Mesenchymal stem cell (in vitro differentiated cells and primary cell): ENCODE measurements at regions not wholly inside any gene's neighbourhood (a gene's known extent, or its start where the extent isn't known, plus 50 kb on each side); places are given as distances from the start of the nearest gene placed in this dataset.

Experiments
- DNase-seq: peaks from one replicate; pipeline ENCODE4 v3.0.0-alpha.2; 2013
- H2AFZ ChIP-seq: one replicate; pipeline ENCODE4 v1.6.1; 2013; ENCODE audit warnings: low read depth, mild to moderate bottlenecking, control low read depth, inconsistent platforms, low read length, moderate library complexity
- H2AK5ac ChIP-seq: 2 replicates; pipeline ENCODE4 v1.6.1; 2013; ENCODE audit warnings: low read length, moderate library complexity, mild to moderate bottlenecking, inconsistent platforms; ENCODE audit not compliant: severe bottlenecking
- H2BK120ac ChIP-seq: one replicate; pipeline ENCODE4 v1.6.1; 2013; ENCODE audit warnings: low read depth, mild to moderate bottlenecking, inconsistent platforms, low read length, moderate library complexity
- H2BK12ac ChIP-seq, 2 experiments: one replicate each; pipeline ENCODE4 v1.6.1; 2013; ENCODE audit warnings: inconsistent platforms in 2 of 2, low read length in 2 of 2, mild to moderate bottlenecking in 2 of 2, moderate library complexity in 2 of 2, control low read depth in 1 of 2
- H2BK15ac ChIP-seq: one replicate; pipeline ENCODE4 v1.6.1; 2013; ENCODE audit warnings: mild to moderate bottlenecking, low read depth, inconsistent platforms; ENCODE audit not compliant: poor library complexity, severe bottlenecking
- H2BK5ac ChIP-seq: 2 replicates; pipeline ENCODE4 v1.6.1; 2013; ENCODE audit warnings: low read depth, mild to moderate bottlenecking, low read length, control low read depth, inconsistent platforms; ENCODE audit not compliant: poor library complexity, severe bottlenecking
- H3K14ac ChIP-seq, 2 experiments: one replicate each; pipeline ENCODE4 v1.6.1; 2013; ENCODE audit warnings: inconsistent platforms in 2 of 2, low read length in 2 of 2, control low read depth in 1 of 2, mild to moderate bottlenecking in 1 of 2, moderate library complexity in 1 of 2
- H3K18ac ChIP-seq, 2 experiments: one replicate each; pipeline ENCODE4 v1.6.1; 2013; ENCODE audit warnings: inconsistent platforms in 2 of 2, low read length in 2 of 2, control low read depth in 1 of 2, low read depth in 1 of 2, mild to moderate bottlenecking in 1 of 2
- H3K23ac ChIP-seq, 2 experiments: one replicate each; pipeline ENCODE4 v1.6.1; 2013; ENCODE audit warnings: inconsistent platforms in 2 of 2, low read length in 2 of 2, mild to moderate bottlenecking in 2 of 2, moderate library complexity in 2 of 2, control low read depth in 1 of 2
- H3K27ac ChIP-seq: 2 replicates; pipeline ENCODE4 v1.5.1; 2013; ENCODE audit warnings: mild to moderate bottlenecking, moderate library complexity, low read length, control low read depth, inconsistent platforms; ENCODE audit not compliant: poor library complexity, severe bottlenecking
- H3K27me3 ChIP-seq, 2 experiments: 2 replicates each; pipeline versions ENCODE4 v1.6.1 to v1.7.0; 2013; ENCODE audit warnings: low read length in 2 of 2, mild to moderate bottlenecking in 2 of 2, moderate library complexity in 2 of 2, control low read depth in 1 of 2, inconsistent platforms in 1 of 2; ENCODE audit not compliant: control insufficient read depth in 1 of 2, insufficient read depth in 1 of 2
- H3K36me3 ChIP-seq, 2 experiments: 2 replicates each; pipeline versions ENCODE4 v1.6.1 to v1.7.0; 2013; ENCODE audit warnings: low read length in 2 of 2, control low read depth in 1 of 2, inconsistent platforms in 1 of 2, low read depth in 1 of 2, mild to moderate bottlenecking in 1 of 2; ENCODE audit not compliant: insufficient read depth in 2 of 2, control insufficient read depth in 1 of 2
- H3K4ac ChIP-seq, 2 experiments: one replicate each; pipeline ENCODE4 v1.6.1; 2013; ENCODE audit warnings: inconsistent platforms in 2 of 2, low read length in 2 of 2, mild to moderate bottlenecking in 2 of 2, moderate library complexity in 2 of 2, control low read depth in 1 of 2, low read depth in 1 of 2
- H3K4me1 ChIP-seq: 2 replicates; pipeline ENCODE4 v1.6.1; 2013; ENCODE audit warnings: low read depth, low read length, control low read depth; ENCODE audit not compliant: control insufficient read depth, insufficient read depth
- H3K4me2 ChIP-seq: 2 replicates; pipeline ENCODE4 v1.6.1; 2013; ENCODE audit warnings: low read length, mild to moderate bottlenecking, inconsistent platforms; ENCODE audit not compliant: poor library complexity, severe bottlenecking
- H3K4me3 ChIP-seq, 2 experiments: 2 replicates each; pipeline versions ENCODE4 v1.5.1 to v1.7.0; 2013; ENCODE audit warnings: low read length in 2 of 2, mild to moderate bottlenecking in 2 of 2, control low read depth in 1 of 2, low read depth in 1 of 2; ENCODE audit not compliant: insufficient read depth in 1 of 2
- H3K79me1 ChIP-seq: replicated peaks from 2 replicates; pipeline ENCODE4 v1.6.1; 2013; ENCODE audit warnings: mild to moderate bottlenecking, control low read depth, low read length, inconsistent platforms; ENCODE audit not compliant: poor library complexity, severe bottlenecking
- H3K9ac ChIP-seq: 2 replicates; pipeline ENCODE4 v1.7.0; 2013; ENCODE audit warnings: mild to moderate bottlenecking, low read length, moderate library complexity
- H3K9me3 ChIP-seq: 2 replicates; pipeline ENCODE4 v1.7.0; 2013; ENCODE audit warnings: mild to moderate bottlenecking, low read length; ENCODE audit not compliant: control insufficient read depth
- H4K8ac ChIP-seq: one replicate; pipeline ENCODE4 v1.6.1; 2013; ENCODE audit warnings: inconsistent platforms, mild to moderate bottlenecking, low read length, moderate library complexity
- H4K91ac ChIP-seq: one replicate; pipeline ENCODE4 v1.6.1; 2013; ENCODE audit warnings: mild to moderate bottlenecking, low read length, inconsistent platforms
- WGBS: methylation state at CpG from one replicate; pipeline ENCODE4 v1.1.7; 2013; ENCODE audit warnings: mixed read lengths; 5-methylcytosine and 5-hydroxymethylcytosine counted together

GRCh38 chr2:9082158-9082557, 78.7 kb upstream of the MBOAT2 start:
- Histone ChIP-seq H3K4me3 (no peak overlapping the region), H3K79me1 (no peaks in the 10 kb centered on the region), H3K9ac (no peak overlapping the region), H3K18ac (no peak overlapping the region), H4K91ac (no peak overlapping the region), H3K4me2 (no peak overlapping the region), H4K8ac (no peak overlapping the region), H3K27ac (no peak overlapping the region), H2BK12ac (no peak overlapping the region), H3K27me3 (no peaks in the 10 kb centered on the region), H2BK5ac (no peak overlapping the region), H2AK5ac (no peak overlapping the region), H2BK120ac (no peak overlapping the region), H3K36me3 (no peaks in the 10 kb centered on the region), H3K23ac (no peak overlapping the region), H3K14ac (no peak overlapping the region), H3K4me1 (peaks cover 3% of the 10 kb centered on the region), H3K4ac (no peak overlapping the region), H3K9me3 (peaks cover 5% of the 10 kb centered on the region), H2BK15ac (no peak overlapping the region), H2AFZ (no peak overlapping the region)
- DNase-seq = no peak

GRCh38 chr2:9081750-9082149, 78.3 kb upstream of the MBOAT2 start:
- Histone ChIP-seq H3K9me3 (peaks cover 5% of the 10 kb centered on the region), H2BK15ac (no peak overlapping the region), H3K18ac (no peak overlapping the region), H3K27me3 (no peaks in the 10 kb centered on the region), H3K4ac (no peak overlapping the region), H2BK5ac (no peak overlapping the region), H3K4me2 (no peak overlapping the region), H4K8ac (no peak overlapping the region), H2AK5ac (no peak overlapping the region), H3K23ac (no peak overlapping the region), H3K14ac (no peak overlapping the region), H4K91ac (no peak overlapping the region), H2AFZ (no peak overlapping the region), H3K27ac (no peak overlapping the region), H3K4me3 (no peak overlapping the region), H2BK12ac (no peak overlapping the region), H3K9ac (no peak overlapping the region), H2BK120ac (no peak overlapping the region), H3K79me1 (no peaks in the 10 kb centered on the region), H3K36me3 (no peaks in the 10 kb centered on the region), H3K4me1 (peaks cover 3% of the 10 kb centered on the region)
- WGBS = 83% methylated on average over 1 of the region's 2 CpGs
- DNase-seq = no peak

GRCh38 chr2:9078405-9078804, 74.9 kb upstream of the MBOAT2 start:
- H4K8ac ChIP-seq = no peak overlapping the region
- no peaks in the 10 kb centered on the region for H3K79me1 ChIP-seq
- 96% methylated on average over 7 of the region's 8 CpGs for WGBS
- H3K14ac ChIP-seq = no peak overlapping the region
- no peaks in the 10 kb centered on the region for H3K27me3 ChIP-seq
- no peak overlapping the region for H3K18ac ChIP-seq
- no peak overlapping the region for H2BK12ac ChIP-seq
- H2BK5ac ChIP-seq = no peak overlapping the region
- no peak for DNase-seq
- H3K27ac ChIP-seq = no peak overlapping the region
- no peak overlapping the region for H3K9ac ChIP-seq
- no peak overlapping the region for H3K23ac ChIP-seq
- no peaks in the 10 kb centered on the region for H3K36me3 ChIP-seq
- no peak overlapping the region for H3K4me3 ChIP-seq
- H2BK120ac ChIP-seq = no peak overlapping the region
- no peak overlapping the region for H2AK5ac ChIP-seq
- H3K9me3 ChIP-seq = peaks cover 5% of the 10 kb centered on the region
- H2AFZ ChIP-seq = no peak overlapping the region
- H4K91ac ChIP-seq = no peak overlapping the region
- H3K4ac ChIP-seq = no peak overlapping the region
- H3K4me2 ChIP-seq = no peak overlapping the region
- no peak overlapping the region for H2BK15ac ChIP-seq
- no peaks in the 10 kb centered on the region for H3K4me1 ChIP-seq

GRCh38 chr2:9077691-9078090, 74.2 kb upstream of the MBOAT2 start:
- H2BK120ac ChIP-seq = no peak overlapping the region
- H3K9ac ChIP-seq = no peak overlapping the region
- no peak for DNase-seq
- H3K9me3 ChIP-seq = peaks cover 5% of the 10 kb centered on the region
- no peak overlapping the region for H3K4ac ChIP-seq
- no peak overlapping the region for H2BK5ac ChIP-seq
- H3K4me3 ChIP-seq = no peak overlapping the region
- peak overlapping the region in 1 of 2 experiments; percentile 76 for H3K18ac ChIP-seq
- H2BK12ac ChIP-seq = peak overlapping the region; percentile 2 to 61
- no peak overlapping the region for H2AK5ac ChIP-seq
- no peaks in the 10 kb centered on the region for H3K36me3 ChIP-seq
- no peak overlapping the region for H2BK15ac ChIP-seq
- H3K14ac ChIP-seq = no peak overlapping the region
- H3K4me1 ChIP-seq = no peaks in the 10 kb centered on the region
- H3K23ac ChIP-seq = no peak overlapping the region
- H3K79me1 ChIP-seq = no peaks in the 10 kb centered on the region
- WGBS = 89% methylated on average over 2 of the region's 2 CpGs
- H3K27ac ChIP-seq = no peak overlapping the region
- no peak overlapping the region for H3K4me2 ChIP-seq
- no peaks in the 10 kb centered on the region for H3K27me3 ChIP-seq
- no peak overlapping the region for H2AFZ ChIP-seq
- no peak overlapping the region for H4K91ac ChIP-seq
- no peak overlapping the region for H4K8ac ChIP-seq
